GM12878 (cell line): ENCODE measurements at regions not wholly inside any gene's neighbourhood (a gene's known extent, or its start where the extent isn't known, plus 50 kb on each side); places are given as distances from the start of the nearest gene placed in this dataset.

Experiments used
- ATAC-seq: fragments of 200-7000 bp; cut with Tn5 transposase; 3 replicates; pipeline ENCODE4 v1.9.1; 2020; ENCODE audit warnings: mild to moderate bottlenecking, moderate library complexity
- BruUV-seq: library from RNA; stranded (reverse); fragments of 400-500 nt; replicated peaks from 2 replicates; lab custom pipeline; 2021; lab: Mats Ljungman, UMichigan
- CTCF ChIA-PET: fragments of 300-600 bp; sonication (Branson Sonifier 250); formaldehyde crosslinking; extraction: SDS; loops from one replicate; lab custom pipeline; 2021; ENCODE audit warnings: inconsistent platforms; lab: Yijun Ruan, JAX
- POLR2A ChIA-PET: fragments of 350-600 bp; formaldehyde crosslinking; extraction: SDS; loops from one replicate; lab custom pipeline; 2021; ENCODE audit warnings: inconsistent platforms; lab: Charles Lee
- RAD21 ChIA-PET: fragments of 300-600 bp; sonication (Branson Sonifier 250); formaldehyde crosslinking; loops from one replicate; lab custom pipeline; 2023; ENCODE audit warnings: antibody characterized with exemption; ENCODE audit not compliant: unreplicated experiment; lab: Charles Lee
- SMC1A ChIA-PET: fragments of 300-600 bp; sonication (Branson Sonifier 250); formaldehyde crosslinking; loops from one replicate; lab custom pipeline; 2023; ENCODE audit not compliant: unreplicated experiment, uncharacterized antibody; lab: Charles Lee
- DNase-seq: peaks from one replicate; pipeline ENCODE4 v3.0.0-alpha.2; 2011; ENCODE audit warnings: low read depth, low spot score
- FAIRE-seq: peaks from 3 replicates; lab custom pipeline; 2011; peaks lifted over from hg19 to GRCh38; lab: Jason Lieb, UNC
- H2AFZ ChIP-seq: 2 replicates; pipeline ENCODE4 v1.6.0; 2011; ENCODE audit warnings: low read depth, low read length, control low read depth; ENCODE audit not compliant: control insufficient read depth
- H3K27ac ChIP-seq: 2 replicates; pipeline ENCODE4 v1.5.1; 2011; ENCODE audit warnings: control low read depth; ENCODE audit not compliant: control insufficient read depth, insufficient read depth
- H3K27me3 ChIP-seq, 2 experiments: replicated peaks in 1 of 2; 2 replicates each; pipeline versions ENCODE4 v1.6.0 to v1.6.1; 2011; ENCODE audit warnings: low read length in 1 of 2; ENCODE audit not compliant: control insufficient read depth in 2 of 2, insufficient read depth in 2 of 2
- H3K36me3 ChIP-seq, 2 experiments: 2 replicates each; pipeline ENCODE4 v1.5.1; 2011; ENCODE audit warnings: low read length in 1 of 2; ENCODE audit not compliant: control insufficient read depth in 2 of 2, insufficient read depth in 2 of 2
- H3K4me1 ChIP-seq: 2 replicates; pipeline ENCODE4 v1.6.1; 2011; ENCODE audit warnings: mild to moderate bottlenecking, low read length, moderate library complexity, mixed read lengths; ENCODE audit not compliant: control insufficient read depth, insufficient read depth
- H3K4me2 ChIP-seq: 2 replicates; pipeline ENCODE4 v1.6.0; 2011; ENCODE audit warnings: control low read depth; ENCODE audit not compliant: control insufficient read depth, insufficient read depth
- H3K4me3 ChIP-seq: fragments of 200-600 bp; sonication (generic); 2 replicates; pipeline ENCODE4 v1.5.1; 2016
- H3K79me2 ChIP-seq: 2 replicates; pipeline ENCODE4 v1.6.0; 2011; ENCODE audit warnings: low read length; ENCODE audit not compliant: control insufficient read depth, insufficient read depth
- H3K9ac ChIP-seq: 2 replicates; pipeline ENCODE4 v1.8.0; 2011; ENCODE audit warnings: low read length, control low read depth, mixed read lengths; ENCODE audit not compliant: control insufficient read depth, insufficient read depth
- H3K9me3 ChIP-seq: replicated peaks from 3 replicates; pipeline ENCODE4 v1.5.1; 2011; ENCODE audit warnings: mild to moderate bottlenecking, low read length; ENCODE audit not compliant: control insufficient read depth, insufficient read depth
- H4K20me1 ChIP-seq: 2 replicates; pipeline ENCODE4 v1.6.0; 2011; ENCODE audit not compliant: control insufficient read depth, insufficient read depth
- BCLAF1 ChIP-seq: fragments of 450-650 bp; IDR thresholded peaks from 2 replicates; pipeline ENCODE4 v1.6.1; 2017; ENCODE audit warnings: antibody characterized with exemption, mild to moderate bottlenecking, moderate library complexity
- CHD1 ChIP-seq: IDR thresholded peaks from 2 replicates; pipeline ENCODE4 v1.6.1; 2012; ENCODE audit warnings: low read depth, low read length, improper control_type of control experiment
- CHD4 ChIP-seq: fragments of 200-600 bp; sonication (generic); IDR thresholded peaks from 2 replicates; pipeline ENCODE4 v1.6.1; 2016; ENCODE audit warnings: mild to moderate bottlenecking
- CUX1 ChIP-seq: IDR thresholded peaks from 2 replicates; pipeline ENCODE4 v1.6.1; 2012; ENCODE audit warnings: improper control_type of control experiment, low read depth, low read length; ENCODE audit not compliant: insufficient replicate concordance
- NFIC ChIP-seq: IDR thresholded peaks from 2 replicates; pipeline ENCODE4 v1.6.1; 2012; ENCODE audit warnings: low read depth, mild to moderate bottlenecking, inconsistent platforms, low read length, moderate library complexity
- RAD21 ChIP-seq: IDR thresholded peaks from 2 replicates; pipeline ENCODE4 v1.6.1; 2011; ENCODE audit warnings: mild to moderate bottlenecking, low read depth, low read length, moderate library complexity; ENCODE audit not compliant: insufficient read depth
- RELB ChIP-seq: fragments of 450-650 bp; IDR thresholded peaks from 2 replicates; pipeline ENCODE4 v1.6.1; 2017; ENCODE audit warnings: low read depth, mild to moderate bottlenecking, moderate library complexity
- SREBF1 ChIP-seq: IDR thresholded peaks from 2 replicates; pipeline ENCODE4 v1.6.1; 2012; ENCODE audit warnings: mild to moderate bottlenecking, low read length
- STAT1 ChIP-seq: fragments of 450-650 bp; conservative IDR thresholded peaks from 2 replicates; pipeline ENCODE4 v1.6.1; 2014; ENCODE audit warnings: antibody characterized with exemption, mild to moderate bottlenecking
- TCF12 ChIP-seq: IDR thresholded peaks from 2 replicates; pipeline ENCODE4 v1.6.1; 2011; ENCODE audit warnings: low read depth, mild to moderate bottlenecking, low read length
- USF2 ChIP-seq: IDR thresholded peaks from 2 replicates; pipeline ENCODE4 v1.6.1; 2011; ENCODE audit warnings: low read depth, low read length, improper control_type of control experiment, borderline replicate concordance
- WGBS: methylation state at CpG from one replicate; pipeline ENCODE4 v1.1.6; 2016; ENCODE audit warnings: low lambda C conversion rate; ENCODE audit not compliant: insufficient replicate concordance, insufficient coverage; ENCODE audit errors: missing lambda C conversion rate; 5-methylcytosine and 5-hydroxymethylcytosine counted together
- in situ Hi-C: fragments of 300-500 bp; cut with MboI; formaldehyde crosslinking; loops from 9 replicates; pipeline ENCODE4 v1.14.3; 2018; ENCODE audit warnings: mixed read lengths
- intact Hi-C: fragments of 100-400 bp; cut with micrococcal nuclease; formaldehyde crosslinking; loops from one replicate; pipeline ENCODE4 v1.14.2; 2022; ENCODE audit not compliant: unreplicated experiment

- intact Hi-C loops: no loop called here
- H3K4me3 ChIP-seq: no peak overlapping the region
- H2AFZ ChIP-seq: no peak overlapping the region
- ChIA-PET POLR2A (no interaction called here), RAD21 (no interaction called here), SMC1A (no interaction called here), CTCF (interaction anchor here (0.7 kb wide), 1 partner anchor 9 kb away, joined by 3 read pairs; no protein-coding TSS in a partner anchor)
- no peaks in the 10 kb centered on the region for H4K20me1 ChIP-seq
- H3K4me2 ChIP-seq: no peak overlapping the region
- ATAC-seq (peak; percentile 55), DNase-seq (no peak), FAIRE-seq (no peak)
- H3K27me3 ChIP-seq: no peaks in the 10 kb centered on the region
- no peaks in the 10 kb centered on the region for H3K4me1 ChIP-seq
- in situ Hi-C loops: no loop called here
- BruUV-seq: no TSS peak
- no peaks in the 10 kb centered on the region for H3K79me2 ChIP-seq
- H3K27ac ChIP-seq: no peak overlapping the region
- H3K36me3 ChIP-seq: no peaks in the 10 kb centered on the region
- H3K9me3 ChIP-seq: no peaks in the 10 kb centered on the region; the same call in 2 of the 3 replicates
- WGBS: 6% methylated on average over 3 of the region's 3 CpGs
- H3K9ac ChIP-seq: no peak overlapping the region
- no peak for TF ChIP-seq CUX1
- TF ChIP-seq SREBF1: no peak
- no peak for TF ChIP-seq CHD1
- no peak for TF ChIP-seq USF2
- no peak for TF ChIP-seq NFIC
- no peak for TF ChIP-seq BCLAF1
- no peak for TF ChIP-seq CHD4
- TF ChIP-seq TCF12: no peak
- no peak for TF ChIP-seq RAD21
- TF ChIP-seq STAT1: no peak
- TF ChIP-seq RELB: no peak
These were observed 104.2 kb upstream of the PDE10A start for GRCh38 chr6:165767228-165767627.
